NOMO-1 (cell line): ENCODE measurements at regions not wholly inside any gene's neighbourhood (a gene's known extent, or its start where the extent isn't known, plus 50 kb on each side); places are given as distances from the start of the nearest gene placed in this dataset.
"Not testable (repeated sequence)": the region's sequence is repeated elsewhere in the genome, so short reads cannot be mapped to it uniquely, and the experiment has no call there.

Experiments
- DNase-seq, 2 experiments: peaks; one replicate each; lab custom pipeline; 2025; ENCODE audit not compliant: unreplicated experiment in 2 of 2; lab: John Stamatoyannopoulos, UW

- DNase-seq: no peak
Measured at GRCh38 chr3:78283994-78284393, 1244.1 kb downstream of the ROBO2 start.

GRCh38 chr3:78285032-78285728, 1245.3 kb downstream of the ROBO2 start:
- no peak for DNase-seq

GRCh38 chr3:78287085-78287484, 1247.2 kb downstream of the ROBO2 start:
- no peak for DNase-seq

- no peak for DNase-seq
Measured at GRCh38 chr3:78293284-78293683, 1253.4 kb downstream of the ROBO2 start.

GRCh38 chr3:78304115-78304514, 1264.2 kb downstream of the ROBO2 start:
- DNase-seq: no peak

- DNase-seq: no peak
Measured at GRCh38 chr3:78312851-78313250, 1273.0 kb downstream of the ROBO2 start.

- DNase-seq: no peak
Measured at GRCh38 chr3:78313332-78313731, 1273.4 kb downstream of the ROBO2 start.

GRCh38 chr3:78314327-78314726, 1274.4 kb downstream of the ROBO2 start:
- DNase-seq: no peak

- DNase-seq: no peak
Measured at GRCh38 chr3:78317774-78318173, 1277.9 kb downstream of the ROBO2 start.

- no peak for DNase-seq
Measured at GRCh38 chr3:78322780-78323179, 1282.9 kb downstream of the ROBO2 start.

GRCh38 chr3:78337801-78338211, 1297.9 kb downstream of the ROBO2 start:
- no peak for DNase-seq

GRCh38 chr3:78338405-78338804, 1298.5 kb downstream of the ROBO2 start:
- no peak for DNase-seq

GRCh38 chr3:78343221-78343620, 1303.3 kb downstream of the ROBO2 start:
- DNase-seq: no peak

- not testable (repeated sequence) for DNase-seq
Measured at GRCh38 chr3:78344267-78344666, 1304.4 kb downstream of the ROBO2 start.

- DNase-seq: no peak
Measured at GRCh38 chr3:78344918-78345317, 1305.0 kb downstream of the ROBO2 start.

GRCh38 chr3:78347176-78347575, 1307.3 kb downstream of the ROBO2 start:
- DNase-seq: no peak

GRCh38 chr3:78348664-78349063, 1308.8 kb downstream of the ROBO2 start:
- no peak for DNase-seq

GRCh38 chr3:78349571-78349970, 1309.7 kb downstream of the ROBO2 start:
- no peak for DNase-seq

GRCh38 chr3:78351334-78351733, 1311.4 kb downstream of the ROBO2 start:
- no peak for DNase-seq

GRCh38 chr3:78353231-78353630, 1313.3 kb downstream of the ROBO2 start:
- DNase-seq: no peak

GRCh38 chr3:78360849-78361248, 1321.0 kb downstream of the ROBO2 start:
- DNase-seq: no peak

- peak; percentile 1 to 8 for DNase-seq
Measured at GRCh38 chr3:78368636-78369345, 1328.9 kb downstream of the ROBO2 start.
